ENCODE measurements at regions not wholly inside any gene's neighbourhood (a gene's known extent, or its start where the extent isn't known, plus 50 kb on each side); places are given as distances from the start of the nearest gene placed in this dataset.

- DNase-seq = no peak
These were observed 610.1 kb upstream of the ANKRD30A start for GRCh38 chr10:36515319-36515718.

GRCh38 chr10:36507715-36508114 lies 617.7 kb upstream of the ANKRD30A start:
- H3K9me3 Mint-ChIP-seq = no peaks in the 10 kb centered on the region
- CTCF ChIA-PET = no interaction called here

More at GRCh38 chr10:36515319-36515718, 610.1 kb upstream of the ANKRD30A start:
- H3K36me3 Mint-ChIP-seq (ENCODE audit: low read depth) = no peaks in the 10 kb centered on the region
- CTCF ChIA-PET = no interaction called here
- intact Hi-C loops (cut with micrococcal nuclease) = no loop called here
- no peak overlapping the region for H3K4me3 Mint-ChIP-seq
- H3K4me1 Mint-ChIP-seq = peaks cover 3% of the 10 kb centered on the region
- peaks cover 5% of the 10 kb centered on the region for H3K9me3 Mint-ChIP-seq
- POLR2A ChIA-PET = no interaction called here
- no peaks in the 10 kb centered on the region for H3K27me3 Mint-ChIP-seq
- no peak for ATAC-seq (ENCODE audit: low read depth)
- H3K27ac Mint-ChIP-seq = no peak overlapping the region
- no peak for TF ChIP-seq CTCF (IDR thresholded peaks at IDR 0.05)

GRCh38 chr10:36506697-36507496 lies 618.5 kb upstream of the ANKRD30A start:
- no peak overlapping the region for H3K27ac Mint-ChIP-seq
- no peak for TF ChIP-seq CTCF (IDR thresholded peaks at IDR 0.05)
- no peaks in the 10 kb centered on the region for H3K36me3 Mint-ChIP-seq (ENCODE audit: low read depth)
- ATAC-seq (ENCODE audit: low read depth) = no peak
- H3K4me3 Mint-ChIP-seq = no peak overlapping the region
- DNase-seq = no peak
- ChIA-PET CTCF (no interaction called here), POLR2A (no interaction called here)
- H3K4me1 Mint-ChIP-seq = no peaks in the 10 kb centered on the region
- no peaks in the 10 kb centered on the region for H3K27me3 Mint-ChIP-seq
- H3K9me3 Mint-ChIP-seq = no peaks in the 10 kb centered on the region
- intact Hi-C loops (cut with micrococcal nuclease) = no loop called here

More at GRCh38 chr10:36507715-36508114, 617.7 kb upstream of the ANKRD30A start:
- no peak for TF ChIP-seq CTCF (IDR thresholded peaks at IDR 0.05)
- Mint-ChIP-seq H3K27ac (no peak overlapping the region), H3K36me3 (ENCODE audit: low read depth) (no peaks in the 10 kb centered on the region), H3K4me1 (no peaks in the 10 kb centered on the region), H3K27me3 (no peaks in the 10 kb centered on the region), H3K4me3 (no peak overlapping the region)
- ATAC-seq (ENCODE audit: low read depth) (no peak), DNase-seq (no peak)
- POLR2A ChIA-PET = no interaction called here
- intact Hi-C loops (cut with micrococcal nuclease) = no loop called here

GRCh38 chr10:36506261-36506660 lies 619.1 kb upstream of the ANKRD30A start:
- Mint-ChIP-seq H3K4me3 (no peak overlapping the region), H3K27me3 (no peaks in the 10 kb centered on the region), H3K9me3 (no peaks in the 10 kb centered on the region), H3K36me3 (ENCODE audit: low read depth) (no peaks in the 10 kb centered on the region), H3K4me1 (no peaks in the 10 kb centered on the region), H3K27ac (no peak overlapping the region)
- intact Hi-C loops (cut with micrococcal nuclease) = no loop called here
- CTCF ChIA-PET = no interaction called here
- no peak for TF ChIP-seq CTCF (IDR thresholded peaks at IDR 0.05)
- DNase-seq (no peak), ATAC-seq (ENCODE audit: low read depth) (no peak)
- POLR2A ChIA-PET = no interaction called here

GRCh38 chr10:36504758-36505157 lies 620.6 kb upstream of the ANKRD30A start:
- DNase-seq (no peak), ATAC-seq (ENCODE audit: low read depth) (no peak)
- Mint-ChIP-seq H3K9me3 (no peaks in the 10 kb centered on the region), H3K4me3 (no peak overlapping the region), H3K27me3 (no peaks in the 10 kb centered on the region), H3K27ac (no peak overlapping the region), H3K36me3 (ENCODE audit: low read depth) (no peaks in the 10 kb centered on the region), H3K4me1 (no peaks in the 10 kb centered on the region)
- ChIA-PET POLR2A (no interaction called here), CTCF (no interaction called here)
- TF ChIP-seq CTCF (IDR thresholded peaks at IDR 0.05) = no peak
- intact Hi-C loops (cut with micrococcal nuclease) = no loop called here
